Thyroid gland (tissue), 4 donors: ENCODE measurements at regions not wholly inside any gene's neighbourhood (a gene's known extent, or its start where the extent isn't known, plus 50 kb on each side); places are given as distances from the start of the nearest gene placed in this dataset.
"Not testable (repeated sequence)": the region's sequence is repeated elsewhere in the genome, so short reads cannot be mapped to it uniquely, and the experiment has no call there.

Experiments
- DNase-seq, 2 donors: peaks; one replicate each; pipeline ENCODE4 v3.0.0-alpha.2; 2019
- H3K27ac ChIP-seq, 3 donors: fragments of 200-600 bp; sonication (generic); 1 replicate in 2 of 3; 2 replicates in 1 of 3; pipeline ENCODE4 v1.5.1; 2016 to 2019; ENCODE audit warnings: mild to moderate bottlenecking in 1 of 3, moderate library complexity in 1 of 3
- H3K27me3 ChIP-seq: fragments of 200-600 bp; sonication (generic); one replicate; pipeline ENCODE4 v1.5.1; 2019
- H3K36me3 ChIP-seq, 2 donors: fragments of 200-600 bp; sonication (generic); one replicate each; pipeline ENCODE4 v1.5.1; 2016 to 2019
- H3K4me1 ChIP-seq, 2 donors: fragments of 200-600 bp; sonication (generic); one replicate each; pipeline ENCODE4 v1.5.1; 2017 to 2019
- H3K4me3 ChIP-seq, 3 donors: fragments of 200-600 bp; sonication (generic); replicated peaks in 1 of 3; 1 replicate in 2 of 3; 2 replicates in 1 of 3; pipeline ENCODE4 v1.5.1; 2016; ENCODE audit warnings: mild to moderate bottlenecking in 1 of 3
- H3K9me3 ChIP-seq: fragments of 200-600 bp; sonication (generic); one replicate; pipeline ENCODE4 v1.5.1; 2017
- POLR2A ChIP-seq, 2 donors: fragments of 450-650 bp; IDR thresholded peaks; one replicate each; pipeline ENCODE4 v1.6.1; 2017; ENCODE audit warnings: antibody characterized with exemption in 2 of 2, mild to moderate bottlenecking in 2 of 2, moderate library complexity in 1 of 2
- WGBS, 2 donors: methylation state at CpG; one replicate each; pipeline ENCODE4 v1.1.5; 2017; 5-methylcytosine and 5-hydroxymethylcytosine counted together
- intact Hi-C: fragments of 100-400 bp; cut with DNase I; formaldehyde crosslinking; loops from one replicate; pipeline ENCODE4 v1.15.1; 2023

DNA sequence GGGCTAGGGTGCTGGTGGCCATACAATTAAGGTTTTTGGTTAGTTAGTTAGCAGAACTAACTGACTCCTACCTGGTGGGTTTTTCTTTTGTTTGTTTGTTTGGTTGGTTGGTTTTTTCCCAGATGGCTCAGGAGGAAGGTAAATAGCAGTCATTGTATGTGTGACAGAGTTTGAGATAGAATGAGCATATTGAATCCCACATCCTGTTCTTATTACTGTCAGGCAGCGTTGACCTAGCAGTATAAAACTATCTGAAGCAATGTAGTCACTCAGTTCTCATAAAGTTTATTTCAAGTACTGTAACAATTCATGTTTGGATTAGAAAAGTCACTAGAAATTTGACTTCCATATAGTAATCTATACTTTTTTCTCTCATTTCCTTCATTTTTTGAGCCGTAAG, 113.5 kb upstream of the NBPF19 start:
- WGBS, 2 donors: no CpG with 5 or more reads among the region's 2 CpGs
- H3K27ac ChIP-seq, intact Hi-C loops, DNase-seq, H3K27me3 ChIP-seq, H3K4me3 ChIP-seq, H3K36me3 ChIP-seq, H3K9me3 ChIP-seq, H3K4me1 ChIP-seq: not testable (repeated sequence)

DNA sequence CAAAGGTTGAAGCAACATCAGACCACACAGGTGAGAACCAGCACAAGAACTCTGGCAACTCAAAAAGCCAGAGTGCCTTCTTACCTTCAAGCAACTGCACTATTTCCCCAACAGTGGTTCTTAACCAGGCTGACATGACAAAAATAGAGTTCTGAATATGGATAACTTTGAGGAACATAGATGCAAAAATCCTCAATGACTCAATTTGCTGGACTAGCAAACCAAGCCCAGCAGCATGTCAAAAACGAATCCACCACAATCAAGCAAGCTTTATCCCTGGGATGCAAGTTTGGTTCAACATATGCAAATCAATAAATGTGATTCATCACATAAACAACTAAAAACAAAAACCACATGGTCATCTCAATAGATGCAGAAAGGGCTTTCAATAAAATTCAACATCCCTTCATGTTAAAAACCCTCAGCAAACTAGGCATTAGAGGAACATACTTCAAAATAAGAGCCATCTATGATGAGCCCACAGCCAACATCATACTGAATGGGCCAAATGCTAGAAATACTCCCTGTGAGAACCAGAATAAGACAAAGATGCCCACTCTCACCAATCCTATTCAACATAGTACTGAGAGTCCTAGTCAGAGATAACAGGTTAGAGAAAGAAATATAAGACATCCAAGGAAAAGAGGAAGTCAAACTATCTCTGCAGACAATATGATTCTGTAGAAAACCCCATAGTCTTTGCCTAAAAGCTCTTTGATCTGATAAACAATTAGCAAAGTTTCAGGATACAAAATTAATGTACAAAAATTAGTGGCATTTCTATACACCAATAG, 110.5 kb upstream of the NBPF19 start:
- no CpG with 5 or more reads among the region's 1 CpG for WGBS, 2 donors
- H3K27me3 ChIP-seq, H3K27ac ChIP-seq, DNase-seq, H3K36me3 ChIP-seq, H3K4me3 ChIP-seq, H3K9me3 ChIP-seq, intact Hi-C loops, H3K4me1 ChIP-seq: not testable (repeated sequence)

DNA sequence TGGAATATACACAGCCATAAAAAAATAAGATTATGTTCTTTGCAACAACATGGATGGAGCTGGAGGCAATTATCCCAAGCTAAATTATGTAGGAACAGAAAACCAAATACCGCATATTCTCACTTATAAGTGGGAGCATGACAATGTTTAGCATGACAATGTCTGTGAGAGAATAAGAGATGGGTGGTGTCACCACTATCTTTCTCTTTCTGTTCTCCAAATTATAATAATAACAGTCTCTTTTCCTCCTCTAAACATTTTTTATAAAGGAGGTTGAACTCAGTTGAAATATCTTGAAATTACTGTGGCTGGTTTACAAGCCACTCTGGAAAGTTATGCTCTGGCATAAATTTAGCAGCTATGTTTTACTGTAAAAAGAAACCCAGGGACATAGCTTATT, 108.4 kb upstream of the NBPF19 start:
- H3K9me3 ChIP-seq, H3K4me1 ChIP-seq, intact Hi-C loops, DNase-seq, H3K27me3 ChIP-seq, H3K27ac ChIP-seq, H3K4me3 ChIP-seq, H3K36me3 ChIP-seq: not testable (repeated sequence)
- WGBS, 2 donors: 79 to 95% methylated on average over 1 of the region's 1 CpG

DNA sequence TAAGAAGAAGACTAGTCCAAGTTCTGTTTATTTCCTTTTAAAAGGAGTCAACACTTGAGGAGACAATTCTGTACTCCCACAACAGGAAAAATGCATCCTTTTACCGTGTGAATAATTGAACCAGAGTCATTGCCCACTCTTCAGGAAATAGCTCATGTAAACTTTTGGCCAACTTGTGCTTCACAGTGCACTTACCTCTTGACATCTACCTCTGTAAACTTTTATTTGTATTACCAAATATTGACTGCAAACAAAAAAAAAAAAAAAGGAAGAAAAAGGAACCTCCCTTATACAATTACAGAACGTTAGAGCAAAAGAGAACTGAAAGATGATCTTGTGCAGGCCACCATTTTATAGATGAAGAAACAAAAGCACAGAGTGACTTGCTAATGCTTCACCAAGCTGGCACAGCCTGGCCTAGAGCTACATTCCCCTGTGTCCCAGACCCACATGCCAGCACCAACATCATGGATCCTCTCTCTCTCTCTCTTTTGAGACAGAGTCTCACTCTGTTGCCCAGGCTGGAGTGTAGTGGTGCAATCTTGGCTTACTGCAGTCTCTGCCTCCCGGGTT, 107.3 kb upstream of the NBPF19 start:
- 55 to 82% methylated on average over 2 of the region's 3 CpGs for WGBS, 2 donors

DNA sequence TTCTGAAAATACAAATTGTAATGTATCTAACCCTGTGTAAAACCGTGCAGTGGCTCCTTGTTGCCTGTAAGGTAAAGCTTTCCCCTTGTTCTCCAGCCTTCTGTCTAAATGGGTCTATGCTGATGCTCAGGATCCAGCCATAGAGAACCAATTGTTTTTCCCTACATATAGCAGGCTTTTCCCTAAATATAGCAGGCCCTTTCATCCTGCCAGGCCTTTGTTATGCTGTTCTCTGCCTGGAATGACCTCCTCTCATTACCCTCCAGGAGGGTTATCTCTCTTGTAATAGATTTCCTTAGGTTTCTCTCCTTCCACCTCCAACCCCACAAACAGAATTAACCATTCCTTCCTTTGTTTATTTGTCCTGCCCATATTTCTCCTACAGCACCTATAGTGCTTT, 106.5 kb upstream of the NBPF19 start:
- intact Hi-C loops, H3K4me3 ChIP-seq, H3K27ac ChIP-seq, H3K27me3 ChIP-seq, H3K9me3 ChIP-seq, DNase-seq, H3K36me3 ChIP-seq, H3K4me1 ChIP-seq: not testable (repeated sequence)
- 91 to 100% methylated on average over 1 of the region's 1 CpG for WGBS, 2 donors

More for the DNA sequence above, 107.3 kb upstream of the NBPF19 start:
- H3K9me3 ChIP-seq, DNase-seq, H3K4me3 ChIP-seq, intact Hi-C loops, H3K27me3 ChIP-seq, H3K27ac ChIP-seq, H3K36me3 ChIP-seq, H3K4me1 ChIP-seq: not testable (repeated sequence)

DNA sequence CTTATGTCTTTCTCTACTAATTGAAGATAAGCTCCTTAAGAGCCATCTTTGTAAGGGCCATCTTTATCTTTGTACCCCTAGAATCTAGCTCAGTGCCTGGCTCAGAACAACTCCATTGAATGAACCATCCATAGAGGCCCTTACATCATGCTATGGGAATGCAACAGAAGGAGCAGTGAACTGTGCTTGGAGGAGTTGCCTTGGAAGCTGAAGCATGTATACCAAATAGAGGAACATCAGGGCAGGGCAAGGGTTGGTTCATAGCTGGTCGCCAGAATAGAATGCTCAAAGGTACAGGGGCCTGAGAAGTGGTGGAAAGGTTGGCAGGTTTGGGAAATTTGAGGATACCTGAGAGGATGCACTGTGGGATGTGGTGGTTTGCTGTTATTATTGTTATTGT, 105.8 kb upstream of the NBPF19 start:
- intact Hi-C loops: not testable (repeated sequence)

DNA sequence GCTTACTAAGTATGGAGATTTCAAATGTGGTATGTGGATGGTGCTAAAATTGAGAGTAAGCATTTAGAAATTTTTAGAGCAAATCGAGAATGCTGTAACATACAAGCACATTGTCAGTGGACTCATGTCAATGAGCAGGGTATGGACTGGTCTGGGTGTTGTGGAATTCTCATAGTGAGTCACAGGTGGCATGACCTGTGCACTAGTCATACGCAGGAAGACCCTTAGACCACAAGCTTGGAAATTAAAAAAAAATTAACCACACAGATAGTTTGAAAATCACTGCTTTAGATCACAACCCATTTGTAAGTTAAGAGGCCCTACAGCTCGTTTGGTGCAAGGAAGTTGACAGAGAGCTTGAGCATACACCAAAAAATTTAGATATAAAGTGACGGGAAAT, 102.9 kb upstream of the NBPF19 start:
- WGBS, 2 donors: 33 to 67% methylated on average over 1 to 2 of the region's 4 CpGs
- DNase-seq, H3K4me1 ChIP-seq, H3K27ac ChIP-seq, H3K27me3 ChIP-seq, H3K36me3 ChIP-seq, intact Hi-C loops, H3K4me3 ChIP-seq, H3K9me3 ChIP-seq: not testable (repeated sequence)

More for the DNA sequence above, 105.8 kb upstream of the NBPF19 start:
- H3K27me3 ChIP-seq, H3K27ac ChIP-seq, H3K9me3 ChIP-seq, H3K4me1 ChIP-seq, DNase-seq, H3K4me3 ChIP-seq, H3K36me3 ChIP-seq: not testable (repeated sequence)
- no CpG with 5 or more reads among the region's 1 CpG for WGBS, 2 donors

DNA sequence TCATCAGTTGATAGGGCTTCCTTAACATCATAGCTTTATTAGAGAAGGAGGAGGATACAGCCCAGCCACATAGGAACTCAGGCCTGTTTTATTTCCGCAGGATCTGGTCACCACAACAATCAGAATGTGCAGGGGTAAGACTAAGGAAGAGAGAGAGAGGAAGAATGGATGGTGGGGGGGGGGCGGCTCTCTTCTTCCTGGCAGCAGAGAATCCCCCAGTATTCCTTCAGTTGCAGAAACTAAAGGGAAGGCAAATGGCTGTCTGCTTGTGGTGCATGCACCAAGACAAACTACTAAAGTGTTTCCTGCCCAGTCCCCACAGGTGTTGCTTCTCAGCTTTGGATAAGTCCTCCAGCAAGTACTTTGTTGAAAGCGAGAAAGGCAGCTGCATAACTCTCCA, 96.4 kb upstream of the NBPF19 start:
- H3K27ac ChIP-seq, H3K4me1 ChIP-seq, DNase-seq, intact Hi-C loops, H3K27me3 ChIP-seq, H3K36me3 ChIP-seq, H3K9me3 ChIP-seq, H3K4me3 ChIP-seq: not testable (repeated sequence)
- WGBS, 2 donors: 58 to 94% methylated on average over 2 of the region's 3 CpGs

DNA sequence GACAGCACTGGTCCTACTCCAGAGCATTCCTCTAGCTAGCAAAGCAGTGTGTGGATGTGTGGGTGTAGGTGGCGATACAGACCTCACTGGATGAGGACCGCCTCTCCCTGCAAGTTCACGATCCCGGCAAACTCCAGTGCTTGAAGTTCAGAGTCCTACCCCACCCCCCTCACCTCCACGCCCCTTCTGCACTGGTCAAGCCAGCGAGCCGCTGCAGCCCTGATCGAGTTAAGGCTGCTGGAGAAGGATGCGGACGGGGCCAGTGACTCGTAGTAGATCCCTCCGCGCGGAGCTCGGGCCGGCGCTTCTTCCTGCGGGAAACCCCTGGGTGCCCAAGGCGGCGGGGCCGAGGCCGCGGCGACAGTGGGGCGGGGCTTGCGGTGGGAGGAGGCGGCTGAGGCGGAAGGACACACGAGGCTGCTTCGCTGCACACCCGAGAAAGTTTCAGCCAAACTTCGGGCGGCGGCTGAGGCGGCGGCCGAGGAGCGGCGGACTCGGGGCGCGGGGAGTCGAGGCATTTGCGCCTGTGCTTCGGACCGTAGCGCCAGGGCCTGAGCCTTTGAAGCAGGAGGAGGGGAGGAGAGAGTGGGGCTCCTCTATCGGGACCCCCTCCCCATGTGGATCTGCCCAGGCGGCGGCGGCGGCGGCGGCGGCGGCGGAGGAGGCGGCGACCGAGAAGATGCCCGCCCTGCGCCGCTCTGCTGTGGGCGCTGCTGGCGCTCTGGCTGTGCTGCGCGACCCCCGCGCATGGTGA, 84.5 kb upstream of the NBPF19 start:
- intact Hi-C loops: not testable (repeated sequence)
- no CpG with 5 or more reads among the region's 69 CpGs for whole genome bisulfite sequencing, 2 donors

DNA sequence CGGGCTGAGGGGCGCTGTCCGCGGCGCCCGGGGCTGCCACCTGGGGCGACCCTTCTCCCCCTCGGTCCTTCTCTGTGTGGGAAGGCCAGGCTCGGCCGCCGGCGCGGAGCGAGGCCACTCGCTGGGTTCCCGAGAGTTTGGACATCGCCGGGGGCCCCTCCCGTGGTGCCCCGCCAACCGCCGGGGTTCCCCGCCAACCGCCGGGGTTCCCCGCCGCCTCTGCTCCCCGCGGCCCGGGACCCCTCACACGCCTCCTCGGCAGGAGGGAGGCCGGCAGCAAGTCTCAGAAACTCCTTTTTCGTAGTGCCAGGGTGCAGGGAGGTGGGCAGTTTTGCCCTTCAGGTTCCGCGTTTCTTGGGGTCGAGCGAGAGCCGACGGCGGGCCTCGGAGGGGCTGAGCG, 83.9 kb upstream of the NBPF19 start:
- WGBS, 2 donors: no CpG with 5 or more reads among the region's 43 CpGs
- DNase-seq, H3K36me3 ChIP-seq, H3K4me1 ChIP-seq, H3K9me3 ChIP-seq, H3K27me3 ChIP-seq, intact Hi-C loops: not testable (repeated sequence)
- H3K4me3 ChIP-seq: peak overlapping the region in 1 of 3 donors; percentile 32
- peak overlapping the region in 1 of 3 donors; percentile 70 for H3K27ac ChIP-seq

More for the DNA sequence above, 84.5 kb upstream of the NBPF19 start:
- not testable (repeated sequence) for H3K4me1 ChIP-seq, H3K9me3 ChIP-seq, H3K36me3 ChIP-seq, H3K27me3 ChIP-seq
- Histone ChIP-seq H3K27ac (peak overlapping the region in 1 of 3 donors; percentile 70), H3K4me3 (peak overlapping the region in 1 of 3 donors; percentile 32)
- TF ChIP-seq POLR2A (IDR thresholded peaks at IDR 0.05): peak; percentile 48 to 81
- DNase-seq: peak; percentile 84 to 88

DNA sequence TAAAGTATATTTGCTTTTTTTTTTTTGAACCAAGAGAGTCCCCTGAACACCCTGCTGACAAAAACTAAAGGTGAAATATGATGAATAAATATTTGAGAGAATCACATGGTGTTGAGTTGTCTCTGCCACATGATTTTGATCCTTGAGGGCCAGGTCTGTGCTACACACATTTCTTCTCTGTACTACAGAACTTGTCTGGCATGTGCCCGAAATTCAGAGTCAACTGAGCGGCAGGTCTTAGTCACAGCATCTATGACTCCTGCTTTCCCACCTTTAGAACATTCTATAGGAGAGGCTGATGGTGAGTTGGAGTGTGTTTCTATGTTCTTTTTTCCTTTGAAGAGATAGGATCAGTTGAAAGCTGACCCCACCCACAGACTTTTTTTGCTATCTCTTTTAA, 79.0 kb upstream of the NBPF19 start:
- H3K36me3 ChIP-seq, H3K27me3 ChIP-seq, H3K27ac ChIP-seq, H3K4me3 ChIP-seq, H3K9me3 ChIP-seq, intact Hi-C loops, H3K4me1 ChIP-seq, DNase-seq: not testable (repeated sequence)
- 95 to 100% methylated on average over 2 of the region's 2 CpGs for WGBS, 2 donors

DNA sequence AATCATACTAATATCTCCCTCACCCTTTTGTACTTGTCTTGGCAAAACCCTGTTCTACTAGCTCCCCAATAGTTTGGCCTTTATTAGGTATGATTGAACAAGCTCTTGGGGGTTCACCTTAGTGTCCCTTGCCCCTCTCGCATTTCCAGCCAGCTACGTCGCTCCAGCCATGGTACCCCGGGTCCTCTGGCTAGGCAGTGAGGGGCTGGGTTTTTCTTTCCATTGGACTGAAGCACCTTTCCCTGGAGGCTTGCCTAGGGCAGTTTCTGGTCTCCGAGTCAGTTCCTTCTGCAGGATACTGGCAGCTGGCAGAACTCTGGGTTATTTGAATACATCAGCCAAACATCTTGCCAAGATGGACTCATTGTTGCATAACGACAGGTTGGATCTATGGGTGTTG, 76.3 kb upstream of the NBPF19 start:
- H3K4me1 ChIP-seq, H3K27me3 ChIP-seq, H3K9me3 ChIP-seq, intact Hi-C loops, H3K36me3 ChIP-seq, H3K4me3 ChIP-seq: not testable (repeated sequence)
- 28 to 31% methylated on average over 5 to 6 of the region's 6 CpGs for WGBS, 2 donors
- peak overlapping the region in 1 of 3 donors; percentile 51 for H3K27ac ChIP-seq
- DNase-seq: peak; percentile 15 to 29

DNA sequence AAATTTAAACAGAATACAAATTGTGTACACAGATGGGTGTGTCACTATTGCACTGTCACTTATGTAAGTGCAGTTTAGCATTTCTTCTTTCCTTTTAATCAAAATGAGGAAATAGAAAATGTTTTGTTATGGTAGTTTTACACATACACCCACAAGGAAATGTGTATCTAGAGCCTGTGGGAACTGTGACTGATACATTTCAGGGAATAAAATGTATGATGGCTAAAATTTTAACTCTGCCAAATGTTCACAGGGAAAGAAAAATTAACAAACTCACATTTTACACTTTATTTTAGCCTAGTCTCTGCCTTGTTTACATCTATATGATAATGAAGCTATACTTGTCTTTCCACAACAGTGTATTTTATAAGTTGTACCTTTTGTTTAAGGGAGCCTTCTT, 66.4 kb upstream of the NBPF19 start:
- H3K36me3 ChIP-seq, H3K4me1 ChIP-seq, H3K4me3 ChIP-seq, H3K27ac ChIP-seq, H3K9me3 ChIP-seq, DNase-seq, intact Hi-C loops, H3K27me3 ChIP-seq: not testable (repeated sequence)
